ENCODE measurements at regions not wholly inside any gene's neighbourhood (a gene's known extent, or its start where the extent isn't known, plus 50 kb on each side); places are given as distances from the start of the nearest gene placed in this dataset.

DNA sequence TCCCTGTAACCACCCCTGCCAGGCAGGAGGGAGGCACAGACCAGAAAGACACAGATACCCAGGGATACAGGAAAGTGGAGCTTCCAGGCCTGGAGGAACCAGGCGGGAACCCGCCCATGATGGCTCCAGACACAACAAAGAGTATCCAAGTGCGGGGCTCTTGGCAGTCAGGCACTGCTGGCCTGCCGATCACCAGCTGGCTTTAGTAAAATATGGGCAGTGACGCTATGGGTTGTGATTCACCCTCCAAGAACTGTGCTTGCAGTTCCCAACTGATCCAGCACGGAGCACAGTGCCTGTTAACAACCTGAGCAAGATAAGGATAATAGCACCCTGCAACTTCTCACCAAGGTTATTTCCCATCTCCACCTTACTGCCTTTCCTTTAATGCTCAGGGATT lies 463.3 kb downstream of the IRX1 start:
- Histone ChIP-seq H3K27ac (replicated peaks in 1 of 4) (no peak overlapping the region), H3K4me3 (no peak overlapping the region), H3K4me1 (no peaks in the 10 kb centered on the region), H3K36me3 (no peaks in the 10 kb centered on the region), H3K9me3 (no peaks in the 10 kb centered on the region), H3K27me3 (no peaks in the 10 kb centered on the region)
- peak; percentile 90 for DNase-seq (ENCODE audit: extremely low spot score)
- TF ChIP-seq EP300 (IDR thresholded peaks at IDR 0.05) (no peak), POLR2A (IDR thresholded peaks at IDR 0.05; ENCODE audit: low read depth) (no peak), POLR2AphosphoS5 (IDR thresholded peaks at IDR 0.05) (no peak), CTCF (IDR thresholded peaks at IDR 0.05) (no peak)
- 55% methylated on average over 3 of the region's 6 CpGs for WGBS
- intact Hi-C loops (cut with DNase I) = no loop called here

DNA sequence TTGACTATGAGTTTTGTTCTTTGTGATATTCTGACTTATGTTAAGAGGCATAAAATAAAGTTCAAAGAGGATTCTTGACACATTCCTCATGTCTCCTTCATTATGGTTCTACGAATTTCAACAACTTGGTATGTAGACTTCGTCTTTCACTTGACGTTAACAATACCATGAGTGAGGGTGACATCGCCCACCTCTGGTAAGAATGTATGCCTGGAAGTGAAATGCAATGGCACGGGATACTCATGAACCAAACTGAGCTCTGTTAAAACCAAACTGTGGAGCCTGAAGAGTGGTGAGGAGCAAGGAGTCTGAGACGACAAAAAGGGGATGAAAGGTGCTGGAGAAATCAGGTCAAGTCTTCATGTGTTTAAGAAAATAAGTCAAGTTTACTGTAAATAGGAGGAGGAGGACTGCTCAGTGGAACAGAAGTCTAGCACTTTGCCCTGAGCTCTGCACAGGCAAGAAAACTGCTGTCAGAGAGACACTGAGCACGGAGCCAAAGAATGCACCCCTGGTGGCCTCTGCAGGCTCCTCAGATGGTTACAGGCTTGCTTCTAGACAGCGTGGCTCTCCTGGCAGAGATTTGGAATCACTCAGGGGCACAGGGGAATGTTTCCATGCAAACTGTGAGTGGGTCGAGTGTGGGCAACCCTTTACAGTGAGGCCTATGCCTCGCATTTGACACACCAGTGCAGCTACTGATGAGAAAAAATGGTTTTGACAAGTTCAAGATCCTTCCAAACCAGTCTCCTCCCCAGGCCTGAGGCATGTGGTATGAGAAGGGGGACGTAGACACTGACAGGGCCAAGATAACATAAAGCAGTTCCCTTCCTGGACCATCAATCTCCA lies 470.1 kb downstream of the IRX1 start:
- Histone ChIP-seq H3K36me3 (no peaks in the 10 kb centered on the region), H3K27ac (replicated peaks in 1 of 4) (no peak overlapping the region), H3K9me3 (no peaks in the 10 kb centered on the region), H3K4me3 (no peak overlapping the region), H3K27me3 (no peaks in the 10 kb centered on the region), H3K4me1 (no peaks in the 10 kb centered on the region)
- WGBS = 49% methylated on average over 11 of the region's 11 CpGs
- TF ChIP-seq EP300 (IDR thresholded peaks at IDR 0.05) (no peak), POLR2AphosphoS5 (IDR thresholded peaks at IDR 0.05) (no peak), POLR2A (IDR thresholded peaks at IDR 0.05; ENCODE audit: low read depth) (no peak), CTCF (IDR thresholded peaks at IDR 0.05) (no peak)
- peak; percentile 84 for DNase-seq (ENCODE audit: extremely low spot score)
- intact Hi-C loops (cut with DNase I) = no loop called here

DNA sequence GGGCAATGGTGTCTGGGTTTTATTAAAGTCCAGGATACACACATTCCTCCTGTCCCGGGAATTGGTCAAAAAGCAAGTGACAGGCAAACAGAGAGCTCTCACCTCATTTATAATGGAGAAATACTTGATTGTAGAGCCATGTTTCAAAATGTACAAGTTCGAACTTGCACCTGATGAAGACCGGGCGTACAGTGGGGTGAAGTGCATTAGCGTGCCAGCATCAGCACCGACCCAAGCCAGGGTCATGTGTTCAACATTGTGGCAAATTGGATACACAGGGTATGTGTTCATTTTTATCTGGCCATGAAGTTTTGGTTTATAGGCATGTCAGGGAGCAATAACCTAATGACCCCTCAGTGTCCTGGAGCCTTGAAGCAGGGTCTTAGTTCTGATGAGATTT lies 472.5 kb downstream of the IRX1 start:
- DNase-seq (ENCODE audit: extremely low spot score) = peak; percentile 91
- H3K9me3 ChIP-seq = no peaks in the 10 kb centered on the region
- 59% methylated on average over 6 of the region's 6 CpGs for WGBS
- TF ChIP-seq POLR2AphosphoS5 (IDR thresholded peaks at IDR 0.05) (no peak), CTCF (IDR thresholded peaks at IDR 0.05) (no peak), EP300 (IDR thresholded peaks at IDR 0.05) (no peak), POLR2A (IDR thresholded peaks at IDR 0.05; ENCODE audit: low read depth) (no peak)
- H3K36me3 ChIP-seq = no peaks in the 10 kb centered on the region
- intact Hi-C loops (cut with DNase I) = no loop called here
- no peaks in the 10 kb centered on the region for H3K4me1 ChIP-seq
- H3K4me3 ChIP-seq = no peak overlapping the region
- H3K27me3 ChIP-seq = no peaks in the 10 kb centered on the region
- H3K27ac ChIP-seq (replicated peaks in 1 of 4) = no peak overlapping the region

DNA sequence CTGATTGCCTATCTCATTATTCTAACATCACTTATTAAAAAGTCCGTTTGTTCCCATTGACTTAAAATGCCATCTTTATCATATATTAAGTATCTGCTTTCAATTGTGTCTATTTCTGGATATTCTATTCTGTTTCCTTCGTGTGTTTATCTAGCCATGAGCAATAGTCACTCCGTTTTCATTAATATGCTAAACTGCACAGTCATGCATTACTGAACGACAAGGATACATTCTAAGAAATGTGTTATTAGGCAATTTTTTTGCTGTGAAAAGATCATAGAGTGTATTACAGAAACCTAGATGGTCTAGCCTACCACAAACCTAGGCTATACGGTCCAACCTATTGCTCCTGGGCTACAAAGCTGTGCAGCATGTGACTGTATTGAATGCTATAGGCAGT lies 482.9 kb downstream of the IRX1 start:
- H3K9me3 ChIP-seq = no peaks in the 10 kb centered on the region
- no peaks in the 10 kb centered on the region for H3K36me3 ChIP-seq
- intact Hi-C loops (cut with DNase I) = no loop called here
- no peaks in the 10 kb centered on the region for H3K4me1 ChIP-seq
- no peaks in the 10 kb centered on the region for H3K27me3 ChIP-seq
- no peak overlapping the region for H3K27ac ChIP-seq (replicated peaks in 1 of 4)
- 74% methylated on average over 5 of the region's 5 CpGs for WGBS
- H3K4me3 ChIP-seq = no peak overlapping the region
- TF ChIP-seq EP300 (IDR thresholded peaks at IDR 0.05) = no peak
- no peak for TF ChIP-seq POLR2A (IDR thresholded peaks at IDR 0.05; ENCODE audit: low read depth)
- no peak for TF ChIP-seq POLR2AphosphoS5 (IDR thresholded peaks at IDR 0.05)
- no peak for TF ChIP-seq CTCF (IDR thresholded peaks at IDR 0.05)
- no peak for DNase-seq (ENCODE audit: extremely low spot score)

DNA sequence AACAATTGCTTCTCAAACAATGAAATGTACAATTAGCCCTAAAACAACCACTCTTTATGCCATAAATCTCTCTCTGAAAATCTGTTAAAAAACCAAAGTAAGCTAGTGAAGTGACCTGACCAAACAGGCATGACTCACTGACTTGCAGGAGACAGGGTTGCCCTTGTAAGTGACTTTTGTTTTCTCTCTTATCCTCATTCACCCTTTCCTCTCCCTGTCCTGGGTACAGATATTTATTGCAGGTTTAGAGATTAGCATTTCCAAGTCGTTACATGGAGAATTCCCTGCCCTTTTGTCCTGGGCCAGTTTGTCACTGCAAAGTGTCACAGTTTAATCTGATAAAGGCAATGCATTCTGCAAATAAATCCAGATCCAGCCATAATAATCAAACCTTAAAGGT lies 484.2 kb downstream of the IRX1 start:
- TF ChIP-seq EP300 (IDR thresholded peaks at IDR 0.05) (no peak), POLR2A (IDR thresholded peaks at IDR 0.05; ENCODE audit: low read depth) (no peak), POLR2AphosphoS5 (IDR thresholded peaks at IDR 0.05) (no peak), CTCF (IDR thresholded peaks at IDR 0.05) (no peak)
- no peaks in the 10 kb centered on the region for H3K9me3 ChIP-seq
- 28% methylated on average over 1 of the region's 1 CpG for WGBS
- DNase-seq (ENCODE audit: extremely low spot score) = peak; percentile 26
- intact Hi-C loops (cut with DNase I) = no loop called here
- H3K4me3 ChIP-seq = no peak overlapping the region
- no peaks in the 10 kb centered on the region for H3K36me3 ChIP-seq
- H3K27me3 ChIP-seq = no peaks in the 10 kb centered on the region
- H3K27ac ChIP-seq (replicated peaks in 1 of 4) = no peak overlapping the region
- no peaks in the 10 kb centered on the region for H3K4me1 ChIP-seq
